ENCODE measurements at regions not wholly inside any gene's neighbourhood (a gene's known extent, or its start where the extent isn't known, plus 50 kb on each side); places are given as distances from the start of the nearest gene placed in this dataset.

DNA sequence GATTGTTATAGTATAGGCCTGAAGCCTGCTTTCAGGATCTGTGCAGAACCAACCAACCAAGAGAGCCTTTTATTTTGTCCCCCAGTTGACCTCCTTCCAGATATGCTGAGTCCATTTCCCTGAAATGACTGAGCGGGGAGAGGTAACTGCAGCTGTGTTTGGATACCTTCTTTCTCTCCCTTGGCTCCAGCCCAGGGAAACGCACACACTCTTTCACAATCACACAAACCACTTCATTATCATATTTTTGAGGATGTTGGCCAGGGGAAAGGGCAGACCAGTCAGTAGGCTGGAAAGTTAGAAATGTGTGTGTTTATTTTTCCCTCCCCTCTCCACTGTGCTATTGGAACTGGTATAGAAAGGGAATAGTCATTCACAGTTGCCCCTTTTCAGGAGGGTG lies 417.7 kb upstream of the TBL1XR1 start:
- H3K4me3 ChIP-seq (ENCODE audit: low read depth, low read length), result no peak overlapping the region
- peaks cover 53% of the 10 kb centered on the region for H3K4me1 ChIP-seq
- no peak overlapping the region for H3K27ac ChIP-seq

DNA sequence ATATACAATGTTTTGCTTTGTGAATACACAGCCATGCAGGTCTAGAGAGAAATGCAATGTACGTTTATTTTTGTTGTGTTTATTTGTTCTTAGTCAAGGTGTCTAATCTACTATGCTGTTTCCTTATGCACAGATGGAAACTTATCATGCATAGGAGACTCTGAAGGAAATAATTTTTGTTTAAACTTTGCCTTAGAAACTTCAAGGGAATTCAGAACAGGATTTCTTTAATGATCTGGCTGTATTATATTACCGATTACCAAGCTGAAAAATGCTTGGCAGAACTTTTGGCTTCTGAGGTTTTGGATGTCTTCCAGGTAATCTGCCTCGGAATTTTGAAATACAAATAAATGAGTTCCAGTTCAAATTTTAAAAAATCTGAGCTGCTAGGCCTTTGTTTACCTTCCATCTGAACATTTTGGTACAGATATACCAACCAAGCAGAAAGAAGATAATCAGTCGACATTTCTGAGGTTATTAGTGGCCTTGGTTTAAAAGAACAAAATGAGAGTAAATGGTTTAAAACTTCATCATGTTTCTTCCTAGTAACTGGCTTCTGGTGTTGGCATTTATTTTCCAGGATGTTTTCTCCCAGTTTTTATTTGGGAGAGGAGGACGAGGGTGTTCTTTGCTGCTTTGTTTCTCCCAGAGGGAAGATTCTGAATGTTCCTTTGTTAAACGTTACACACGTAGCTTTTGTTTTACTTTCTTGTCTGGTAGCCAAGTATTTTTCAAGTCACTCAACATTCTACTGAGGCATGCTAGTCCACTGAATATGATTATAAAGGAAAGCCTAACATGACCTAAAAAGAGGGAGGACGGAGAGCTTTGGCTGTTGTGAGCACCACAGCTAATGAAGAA lies 421.8 kb upstream of the TBL1XR1 start:
- no peaks in the 10 kb centered on the region for H3K36me3 ChIP-seq (ENCODE audit: control insufficient read depth, insufficient read depth, low read length)
- H3K27me3 ChIP-seq (ENCODE audit: control insufficient read depth, insufficient read depth, low read length), result no peaks in the 10 kb centered on the region
- H3K4me3 ChIP-seq (ENCODE audit: low read depth, low read length), result peak overlapping the region; percentile 12
- TF ChIP-seq, protein P1, sequence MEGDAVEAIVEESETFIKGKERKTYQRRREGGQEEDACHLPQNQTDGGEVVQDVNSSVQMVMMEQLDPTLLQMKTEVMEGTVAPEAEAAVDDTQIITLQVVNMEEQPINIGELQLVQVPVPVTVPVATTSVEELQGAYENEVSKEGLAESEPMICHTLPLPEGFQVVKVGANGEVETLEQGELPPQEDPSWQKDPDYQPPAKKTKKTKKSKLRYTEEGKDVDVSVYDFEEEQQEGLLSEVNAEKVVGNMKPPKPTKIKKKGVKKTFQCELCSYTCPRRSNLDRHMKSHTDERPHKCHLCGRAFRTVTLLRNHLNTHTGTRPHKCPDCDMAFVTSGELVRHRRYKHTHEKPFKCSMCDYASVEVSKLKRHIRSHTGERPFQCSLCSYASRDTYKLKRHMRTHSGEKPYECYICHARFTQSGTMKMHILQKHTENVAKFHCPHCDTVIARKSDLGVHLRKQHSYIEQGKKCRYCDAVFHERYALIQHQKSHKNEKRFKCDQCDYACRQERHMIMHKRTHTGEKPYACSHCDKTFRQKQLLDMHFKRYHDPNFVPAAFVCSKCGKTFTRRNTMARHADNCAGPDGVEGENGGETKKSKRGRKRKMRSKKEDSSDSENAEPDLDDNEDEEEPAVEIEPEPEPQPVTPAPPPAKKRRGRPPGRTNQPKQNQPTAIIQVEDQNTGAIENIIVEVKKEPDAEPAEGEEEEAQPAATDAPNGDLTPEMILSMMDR (IDR thresholded peaks at IDR 0.05), result no peak
- H3K4me2 ChIP-seq (ENCODE audit: low read length), result peak overlapping the region; percentile 25
- peak overlapping the region; percentile 90 for H3K27ac ChIP-seq
- H2AFZ ChIP-seq, result peak overlapping the region; percentile 57
- no peaks in the 10 kb centered on the region for H3K9me3 ChIP-seq (ENCODE audit: control insufficient read depth, low read length)
- no peaks in the 10 kb centered on the region for H3K79me2 ChIP-seq
- H3K9ac ChIP-seq, result no peak overlapping the region
- H3K4me1 ChIP-seq, result peaks cover 23% of the 10 kb centered on the region

More for the DNA sequence above, 417.7 kb upstream of the TBL1XR1 start:
- H3K79me2 ChIP-seq, result no peaks in the 10 kb centered on the region
- peak overlapping the region; percentile 43 for H2AFZ ChIP-seq
- H3K27me3 ChIP-seq (ENCODE audit: control insufficient read depth, insufficient read depth, low read length), result no peaks in the 10 kb centered on the region
- no peak overlapping the region for H3K9ac ChIP-seq
- H3K9me3 ChIP-seq (ENCODE audit: control insufficient read depth, low read length), result no peaks in the 10 kb centered on the region
- H3K36me3 ChIP-seq (ENCODE audit: control insufficient read depth, insufficient read depth, low read length), result no peaks in the 10 kb centered on the region
- no peak overlapping the region for H3K4me2 ChIP-seq (ENCODE audit: low read length)
- TF ChIP-seq, protein P1 (IDR thresholded peaks at IDR 0.05), result no peak

DNA sequence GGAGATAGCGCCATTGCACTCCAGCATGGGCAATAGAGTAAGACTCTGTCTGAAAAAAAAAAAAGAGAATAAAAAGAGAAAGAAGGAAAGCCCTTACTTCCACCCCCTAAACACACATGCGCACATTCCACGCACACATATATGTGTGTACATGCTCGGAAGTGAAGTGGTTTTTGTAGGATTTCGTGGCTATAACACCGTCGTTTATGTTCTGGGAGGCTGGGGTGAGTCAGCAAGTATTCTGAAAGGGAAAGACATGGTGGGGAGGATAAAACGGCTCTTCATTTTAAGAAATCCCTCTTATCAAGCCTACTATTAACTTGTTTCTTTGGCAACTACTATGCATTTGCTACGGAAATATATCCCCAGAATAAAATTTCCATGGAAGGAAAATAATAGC lies 422.8 kb upstream of the TBL1XR1 start:
- no peak overlapping the region for H3K9ac ChIP-seq
- no peaks in the 10 kb centered on the region for H3K27me3 ChIP-seq (ENCODE audit: control insufficient read depth, insufficient read depth, low read length)
- H3K4me1 ChIP-seq, result peaks cover 15% of the 10 kb centered on the region
- peak overlapping the region; percentile 90 for H3K27ac ChIP-seq
- H3K9me3 ChIP-seq (ENCODE audit: control insufficient read depth, low read length), result no peaks in the 10 kb centered on the region
- no peaks in the 10 kb centered on the region for H3K36me3 ChIP-seq (ENCODE audit: control insufficient read depth, insufficient read depth, low read length)
- H2AFZ ChIP-seq, result no peak overlapping the region
- no peak overlapping the region for H3K4me2 ChIP-seq (ENCODE audit: low read length)
- TF ChIP-seq, protein P1 (IDR thresholded peaks at IDR 0.05), result no peak
- H3K4me3 ChIP-seq (ENCODE audit: low read depth, low read length), result no peak overlapping the region
- no peaks in the 10 kb centered on the region for H3K79me2 ChIP-seq

DNA sequence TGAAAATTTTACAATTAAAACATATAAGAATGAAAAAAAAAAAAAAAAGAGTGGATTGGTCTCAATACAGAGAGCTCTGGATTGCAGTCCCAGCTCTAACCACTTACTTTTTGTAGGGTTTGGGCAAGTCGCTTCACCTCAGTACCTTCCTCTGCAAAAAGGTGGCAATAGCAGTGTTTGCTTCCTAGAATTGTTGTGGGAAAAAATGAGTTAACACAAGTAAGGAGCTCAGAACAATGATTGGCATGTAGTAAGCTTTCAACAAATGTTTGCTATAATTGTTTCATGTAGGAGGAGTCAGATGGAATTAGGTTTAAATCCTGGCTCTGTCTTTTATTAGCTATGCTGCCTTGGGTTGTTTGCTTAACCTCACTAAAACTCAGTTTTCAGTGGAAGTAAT lies 425.2 kb upstream of the TBL1XR1 start:
- no peak overlapping the region for H3K27ac ChIP-seq

More for the DNA sequence above, 425.2 kb upstream of the TBL1XR1 start:
- Histone ChIP-seq H3K79me2 (no peaks in the 10 kb centered on the region), H3K4me1 (peaks cover 13% of the 10 kb centered on the region), H3K9me3 (ENCODE audit: control insufficient read depth, low read length) (no peaks in the 10 kb centered on the region), H3K9ac (no peak overlapping the region), H2AFZ (no peak overlapping the region), H3K27me3 (ENCODE audit: control insufficient read depth, insufficient read depth, low read length) (no peaks in the 10 kb centered on the region), H3K4me3 (ENCODE audit: low read depth, low read length) (no peak overlapping the region), H3K4me2 (ENCODE audit: low read length) (no peak overlapping the region), H3K36me3 (ENCODE audit: control insufficient read depth, insufficient read depth, low read length) (no peaks in the 10 kb centered on the region)
- TF ChIP-seq, protein P1 (IDR thresholded peaks at IDR 0.05), result no peak
